GM19395 (cell line): ENCODE measurements at regions not wholly inside any gene's neighbourhood (a gene's known extent, or its start where the extent isn't known, plus 50 kb on each side); places are given as distances from the start of the nearest gene placed in this dataset.
"Not testable (repeated sequence)": the region's sequence is repeated elsewhere in the genome, so short reads cannot be mapped to it uniquely, and the experiment has no call there.

Source experiments
- ATAC-seq: cut with Tn5 transposase; IDR thresholded peaks from one replicate; pipeline ENCODE4 v1.9.1; 2021; ENCODE audit warnings: mild to moderate bottlenecking, moderate library complexity; ENCODE audit not compliant: unreplicated experiment

GRCh38 chr11:106152013-106152412 lies 74.6 kb downstream of the AASDHPPT start:
- no peak for ATAC-seq

GRCh38 chr11:106152824-106153223 lies 75.4 kb downstream of the AASDHPPT start:
- ATAC-seq: no peak

- ATAC-seq: peak; percentile 70
These were observed 79.0 kb downstream of the AASDHPPT start for GRCh38 chr11:106156290-106156937.

- ATAC-seq: no peak
These were observed 80.9 kb downstream of the AASDHPPT start for GRCh38 chr11:106158406-106158805.

GRCh38 chr11:106159836-106160235 lies 82.4 kb downstream of the AASDHPPT start:
- ATAC-seq: no peak

- ATAC-seq: no peak
These were observed 83.0 kb downstream of the AASDHPPT start for GRCh38 chr11:106160494-106160893.

- ATAC-seq: no peak
These were observed 84.5 kb downstream of the AASDHPPT start for GRCh38 chr11:106161775-106162634.

- ATAC-seq: no peak
These were observed 89.6 kb downstream of the AASDHPPT start for GRCh38 chr11:106167085-106167484.

GRCh38 chr11:106172386-106172991 lies 95.0 kb downstream of the AASDHPPT start:
- no peak for ATAC-seq

GRCh38 chr11:106173291-106173690 lies 95.8 kb downstream of the AASDHPPT start:
- ATAC-seq: no peak

- ATAC-seq: not testable (repeated sequence)
These were observed 96.5 kb downstream of the AASDHPPT start for GRCh38 chr11:106174003-106174402.

GRCh38 chr11:106176817-106177216 lies 99.4 kb downstream of the AASDHPPT start:
- ATAC-seq: no peak

- no peak for ATAC-seq
These were observed 99.8 kb downstream of the AASDHPPT start for GRCh38 chr11:106177311-106177710.

- no peak for ATAC-seq
These were observed 100.9 kb downstream of the AASDHPPT start for GRCh38 chr11:106178361-106178760.

GRCh38 chr11:106179048-106179447 lies 101.6 kb downstream of the AASDHPPT start:
- ATAC-seq: no peak

GRCh38 chr11:106186630-106187029 lies 109.2 kb downstream of the AASDHPPT start:
- no peak for ATAC-seq

GRCh38 chr11:106187860-106188456 lies 110.5 kb downstream of the AASDHPPT start:
- no peak for ATAC-seq

GRCh38 chr11:106193956-106194355 lies 116.5 kb downstream of the AASDHPPT start:
- ATAC-seq: no peak

- no peak for ATAC-seq
These were observed 120.0 kb downstream of the AASDHPPT start for GRCh38 chr11:106197438-106197837.

- ATAC-seq: no peak
These were observed 125.6 kb downstream of the AASDHPPT start for GRCh38 chr11:106202935-106203620.

- no peak for ATAC-seq
These were observed 131.3 kb downstream of the AASDHPPT start for GRCh38 chr11:106208760-106209159.
